ENCODE measurements at regions not wholly inside any gene's neighbourhood (a gene's known extent, or its start where the extent isn't known, plus 50 kb on each side); places are given as distances from the start of the nearest gene placed in this dataset.

- TF ChIP-seq, protein P1, sequence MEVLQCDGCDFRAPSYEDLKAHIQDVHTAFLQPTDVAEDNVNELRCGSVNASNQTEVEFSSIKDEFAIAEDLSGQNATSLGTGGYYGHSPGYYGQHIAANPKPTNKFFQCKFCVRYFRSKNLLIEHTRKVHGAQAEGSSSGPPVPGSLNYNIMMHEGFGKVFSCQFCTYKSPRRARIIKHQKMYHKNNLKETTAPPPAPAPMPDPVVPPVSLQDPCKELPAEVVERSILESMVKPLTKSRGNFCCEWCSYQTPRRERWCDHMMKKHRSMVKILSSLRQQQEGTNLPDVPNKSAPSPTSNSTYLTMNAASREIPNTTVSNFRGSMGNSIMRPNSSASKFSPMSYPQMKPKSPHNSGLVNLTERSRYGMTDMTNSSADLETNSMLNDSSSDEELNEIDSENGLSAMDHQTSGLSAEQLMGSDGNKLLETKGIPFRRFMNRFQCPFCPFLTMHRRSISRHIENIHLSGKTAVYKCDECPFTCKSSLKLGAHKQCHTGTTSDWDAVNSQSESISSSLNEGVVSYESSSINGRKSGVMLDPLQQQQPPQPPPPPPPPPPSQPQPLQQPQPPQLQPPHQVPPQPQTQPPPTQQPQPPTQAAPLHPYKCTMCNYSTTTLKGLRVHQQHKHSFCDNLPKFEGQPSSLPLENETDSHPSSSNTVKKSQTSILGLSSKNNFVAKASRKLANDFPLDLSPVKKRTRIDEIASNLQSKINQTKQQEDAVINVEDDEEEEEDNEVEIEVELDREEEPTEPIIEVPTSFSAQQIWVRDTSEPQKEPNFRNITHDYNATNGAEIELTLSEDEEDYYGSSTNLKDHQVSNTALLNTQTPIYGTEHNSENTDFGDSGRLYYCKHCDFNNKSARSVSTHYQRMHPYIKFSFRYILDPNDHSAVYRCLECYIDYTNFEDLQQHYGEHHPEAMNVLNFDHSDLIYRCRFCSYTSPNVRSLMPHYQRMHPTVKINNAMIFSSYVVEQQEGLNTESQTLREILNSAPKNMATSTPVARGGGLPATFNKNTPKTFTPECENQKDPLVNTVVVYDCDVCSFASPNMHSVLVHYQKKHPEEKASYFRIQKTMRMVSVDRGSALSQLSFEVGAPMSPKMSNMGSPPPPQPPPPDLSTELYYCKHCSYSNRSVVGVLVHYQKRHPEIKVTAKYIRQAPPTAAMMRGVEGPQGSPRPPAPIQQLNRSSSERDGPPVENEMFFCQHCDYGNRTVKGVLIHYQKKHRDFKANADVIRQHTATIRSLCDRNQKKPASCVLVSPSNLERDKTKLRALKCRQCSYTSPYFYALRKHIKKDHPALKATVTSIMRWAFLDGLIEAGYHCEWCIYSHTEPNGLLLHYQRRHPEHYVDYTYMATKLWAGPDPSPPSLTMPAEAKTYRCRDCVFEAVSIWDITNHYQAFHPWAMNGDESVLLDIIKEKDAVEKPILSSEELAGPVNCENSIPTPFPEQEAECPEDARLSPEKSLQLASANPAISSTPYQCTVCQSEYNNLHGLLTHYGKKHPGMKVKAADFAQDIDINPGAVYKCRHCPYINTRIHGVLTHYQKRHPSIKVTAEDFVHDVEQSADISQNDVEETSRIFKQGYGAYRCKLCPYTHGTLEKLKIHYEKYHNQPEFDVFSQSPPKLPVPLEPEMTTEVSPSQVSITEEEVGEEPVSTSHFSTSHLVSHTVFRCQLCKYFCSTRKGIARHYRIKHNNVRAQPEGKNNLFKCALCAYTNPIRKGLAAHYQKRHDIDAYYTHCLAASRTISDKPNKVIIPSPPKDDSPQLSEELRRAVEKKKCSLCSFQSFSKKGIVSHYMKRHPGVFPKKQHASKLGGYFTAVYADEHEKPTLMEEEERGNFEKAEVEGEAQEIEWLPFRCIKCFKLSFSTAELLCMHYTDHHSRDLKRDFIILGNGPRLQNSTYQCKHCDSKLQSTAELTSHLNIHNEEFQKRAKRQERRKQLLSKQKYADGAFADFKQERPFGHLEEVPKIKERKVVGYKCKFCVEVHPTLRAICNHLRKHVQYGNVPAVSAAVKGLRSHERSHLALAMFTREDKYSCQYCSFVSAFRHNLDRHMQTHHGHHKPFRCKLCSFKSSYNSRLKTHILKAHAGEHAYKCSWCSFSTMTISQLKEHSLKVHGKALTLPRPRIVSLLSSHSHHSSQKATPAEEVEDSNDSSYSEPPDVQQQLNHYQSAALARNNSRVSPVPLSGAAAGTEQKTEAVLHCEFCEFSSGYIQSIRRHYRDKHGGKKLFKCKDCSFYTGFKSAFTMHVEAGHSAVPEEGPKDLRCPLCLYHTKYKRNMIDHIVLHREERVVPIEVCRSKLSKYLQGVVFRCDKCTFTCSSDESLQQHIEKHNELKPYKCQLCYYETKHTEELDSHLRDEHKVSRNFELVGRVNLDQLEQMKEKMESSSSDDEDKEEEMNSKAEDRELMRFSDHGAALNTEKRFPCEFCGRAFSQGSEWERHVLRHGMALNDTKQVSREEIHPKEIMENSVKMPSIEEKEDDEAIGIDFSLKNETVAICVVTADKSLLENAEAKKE (CRISPR knock-in tag; IDR thresholded peaks at IDR 0.05) = no peak
- no peak for TF ChIP-seq ZNF114 (CRISPR knock-in tag; IDR thresholded peaks at IDR 0.05)
Observed at GRCh38 chr4:83910693-83911092, 374.8 kb downstream of the GPAT3 start (continued).

DNA sequence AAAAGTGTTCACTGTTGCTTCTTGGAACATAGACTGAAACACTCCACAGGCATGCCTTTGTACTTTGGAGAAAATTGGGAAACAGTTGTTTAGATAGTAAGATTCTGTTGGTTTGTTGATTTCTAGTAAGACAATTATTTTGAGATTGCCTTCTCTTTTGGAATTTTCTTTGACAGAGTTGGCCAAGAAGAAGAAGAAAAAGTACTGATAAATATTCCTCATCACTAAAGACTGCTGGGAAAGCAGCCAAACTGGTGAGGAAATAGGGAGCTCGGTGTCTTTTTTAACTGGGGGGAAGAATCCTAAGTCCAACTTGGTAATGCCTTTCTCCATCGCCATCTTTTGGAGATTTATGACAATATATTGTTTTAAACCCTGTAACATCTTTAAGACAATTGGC is 370.7 kb downstream of the GPAT3 start:
- Mint-ChIP-seq H3K4me1 (peaks cover 12% of the 10 kb centered on the region; the same call in 2 of the 3 replicates), H3K4me3 (no peak overlapping the region), H3K27ac (no peak overlapping the region), H3K36me3 (ENCODE audit: low read depth) (no peaks in the 10 kb centered on the region), H3K9me3 (no peaks in the 10 kb centered on the region), H3K27me3 (ENCODE audit: insufficient read depth, low read depth, poor library complexity) (peaks cover 2% of the 10 kb centered on the region)
- H3K79me2 ChIP-seq (replicated peaks; ENCODE audit: insufficient read depth) = no peaks in the 10 kb centered on the region
- no peaks in the 10 kb centered on the region for H4K20me1 ChIP-seq (replicated peaks; ENCODE audit: insufficient read depth)
- no peaks in the 10 kb centered on the region for H3K27me3 ChIP-seq (ENCODE audit: insufficient read depth)
- no peaks in the 10 kb centered on the region for H3F3A ChIP-seq (replicated peaks; ENCODE audit: low read depth)
- no peak overlapping the region for H3K27ac ChIP-seq (ENCODE audit: low read depth)
- H3K4me1 ChIP-seq (ENCODE audit: insufficient read depth) = peaks cover 17% of the 10 kb centered on the region
- TF ChIP-seq NANOG (IDR thresholded peaks at IDR 0.05; ENCODE audit: borderline replicate concordance) (no peak), EZH2 (IDR thresholded peaks at IDR 0.05; ENCODE audit: low read depth, unreplicated experiment) (no peak), ZNF331 (CRISPR knock-in tag; IDR thresholded peaks at IDR 0.05; ENCODE audit: low read depth) (no peak), STAT1 (IDR thresholded peaks at IDR 0.05; ENCODE audit: unreplicated experiment) (no peak), POLR2AphosphoS5 (IDR thresholded peaks at IDR 0.05; ENCODE audit: low read depth) (no peak), EZH2phosphoT487 (IDR thresholded peaks at IDR 0.05; ENCODE audit: unreplicated experiment) (no peak), JUNB (IDR thresholded peaks at IDR 0.05; ENCODE audit: unreplicated experiment) (no peak), CREB1 (CRISPR knock-in tag; IDR thresholded peaks at IDR 0.05; ENCODE audit: low read depth) (no peak), ZNF114 (CRISPR knock-in tag; IDR thresholded peaks at IDR 0.05) (no peak), CTCF (conservative IDR thresholded peaks at IDR 0.05; ENCODE audit: low read depth in 2 of 2) (no peak)
- TF ChIP-seq, protein P2, sequence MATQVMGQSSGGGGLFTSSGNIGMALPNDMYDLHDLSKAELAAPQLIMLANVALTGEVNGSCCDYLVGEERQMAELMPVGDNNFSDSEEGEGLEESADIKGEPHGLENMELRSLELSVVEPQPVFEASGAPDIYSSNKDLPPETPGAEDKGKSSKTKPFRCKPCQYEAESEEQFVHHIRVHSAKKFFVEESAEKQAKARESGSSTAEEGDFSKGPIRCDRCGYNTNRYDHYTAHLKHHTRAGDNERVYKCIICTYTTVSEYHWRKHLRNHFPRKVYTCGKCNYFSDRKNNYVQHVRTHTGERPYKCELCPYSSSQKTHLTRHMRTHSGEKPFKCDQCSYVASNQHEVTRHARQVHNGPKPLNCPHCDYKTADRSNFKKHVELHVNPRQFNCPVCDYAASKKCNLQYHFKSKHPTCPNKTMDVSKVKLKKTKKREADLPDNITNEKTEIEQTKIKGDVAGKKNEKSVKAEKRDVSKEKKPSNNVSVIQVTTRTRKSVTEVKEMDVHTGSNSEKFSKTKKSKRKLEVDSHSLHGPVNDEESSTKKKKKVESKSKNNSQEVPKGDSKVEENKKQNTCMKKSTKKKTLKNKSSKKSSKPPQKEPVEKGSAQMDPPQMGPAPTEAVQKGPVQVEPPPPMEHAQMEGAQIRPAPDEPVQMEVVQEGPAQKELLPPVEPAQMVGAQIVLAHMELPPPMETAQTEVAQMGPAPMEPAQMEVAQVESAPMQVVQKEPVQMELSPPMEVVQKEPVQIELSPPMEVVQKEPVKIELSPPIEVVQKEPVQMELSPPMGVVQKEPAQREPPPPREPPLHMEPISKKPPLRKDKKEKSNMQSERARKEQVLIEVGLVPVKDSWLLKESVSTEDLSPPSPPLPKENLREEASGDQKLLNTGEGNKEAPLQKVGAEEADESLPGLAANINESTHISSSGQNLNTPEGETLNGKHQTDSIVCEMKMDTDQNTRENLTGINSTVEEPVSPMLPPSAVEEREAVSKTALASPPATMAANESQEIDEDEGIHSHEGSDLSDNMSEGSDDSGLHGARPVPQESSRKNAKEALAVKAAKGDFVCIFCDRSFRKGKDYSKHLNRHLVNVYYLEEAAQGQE (IDR thresholded peaks at IDR 0.05; ENCODE audit: unreplicated experiment) = no peak
- TF ChIP-seq, protein P3, sequence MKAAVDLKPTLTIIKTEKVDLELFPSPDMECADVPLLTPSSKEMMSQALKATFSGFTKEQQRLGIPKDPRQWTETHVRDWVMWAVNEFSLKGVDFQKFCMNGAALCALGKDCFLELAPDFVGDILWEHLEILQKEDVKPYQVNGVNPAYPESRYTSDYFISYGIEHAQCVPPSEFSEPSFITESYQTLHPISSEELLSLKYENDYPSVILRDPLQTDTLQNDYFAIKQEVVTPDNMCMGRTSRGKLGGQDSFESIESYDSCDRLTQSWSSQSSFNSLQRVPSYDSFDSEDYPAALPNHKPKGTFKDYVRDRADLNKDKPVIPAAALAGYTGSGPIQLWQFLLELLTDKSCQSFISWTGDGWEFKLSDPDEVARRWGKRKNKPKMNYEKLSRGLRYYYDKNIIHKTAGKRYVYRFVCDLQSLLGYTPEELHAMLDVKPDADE (IDR thresholded peaks at IDR 0.05) = no peak
- no peaks in the 10 kb centered on the region; the same call in 1 of the 2 replicates for H3K9me2 ChIP-seq (ENCODE audit: insufficient read depth)
- no peak overlapping the region for H3K4me2 ChIP-seq
- no peaks in the 10 kb centered on the region for H3K36me3 ChIP-seq (ENCODE audit: insufficient read depth)
- H2AFZ ChIP-seq = no peak overlapping the region
- H3K4me3 ChIP-seq = no peak overlapping the region
- DNase-seq (ENCODE audit: low spot score) (no peak), ATAC-seq (no peak)

Measured in GM23338 (cell line).